AG04450 (cell line): ENCODE measurements at regions not wholly inside any gene's neighbourhood (a gene's known extent, or its start where the extent isn't known, plus 50 kb on each side); places are given as distances from the start of the nearest gene placed in this dataset.

Source experiments
- CTCF ChIA-PET: fragments of 300-600, 350-600 bp; formaldehyde crosslinking; extraction: SDS; loops from one replicate; lab custom pipeline; 2022; ENCODE audit warnings: antibody characterized with exemption, inconsistent platforms; lab: Charles Lee
- POLR2A ChIA-PET: fragments of 350-600 bp; formaldehyde crosslinking; extraction: SDS; loops from one replicate; lab custom pipeline; 2021; ENCODE audit warnings: antibody characterized with exemption, inconsistent platforms; lab: Yijun Ruan, JAX
- DNase-seq: peaks from one replicate; pipeline ENCODE4 v3.0.0-alpha.2; 2011; ENCODE audit warnings: low read depth, low spot score
- H3K27ac ChIP-seq: one replicate; pipeline ENCODE4 v1.5.1; 2012; ENCODE audit warnings: low read depth, low read length, control low read depth
- H3K27me3 ChIP-seq: one replicate; pipeline ENCODE4 v1.6.0; 2012; ENCODE audit warnings: low read length; ENCODE audit not compliant: control insufficient read depth, insufficient read depth
- H3K4me3 ChIP-seq: 2 replicates; pipeline ENCODE4 v1.5.1; 2011; ENCODE audit warnings: mild to moderate bottlenecking, low read depth, low read length, control low read depth
- H3K9me3 ChIP-seq: 2 replicates; pipeline ENCODE4 v1.5.1; 2012; ENCODE audit warnings: low read length; ENCODE audit not compliant: control insufficient read depth, insufficient read depth
- CTCF ChIP-seq: IDR thresholded peaks from 2 replicates; pipeline ENCODE4 v1.5.1; 2011; ENCODE audit warnings: low read depth, low read length, control low read depth, inconsistent platforms

DNA sequence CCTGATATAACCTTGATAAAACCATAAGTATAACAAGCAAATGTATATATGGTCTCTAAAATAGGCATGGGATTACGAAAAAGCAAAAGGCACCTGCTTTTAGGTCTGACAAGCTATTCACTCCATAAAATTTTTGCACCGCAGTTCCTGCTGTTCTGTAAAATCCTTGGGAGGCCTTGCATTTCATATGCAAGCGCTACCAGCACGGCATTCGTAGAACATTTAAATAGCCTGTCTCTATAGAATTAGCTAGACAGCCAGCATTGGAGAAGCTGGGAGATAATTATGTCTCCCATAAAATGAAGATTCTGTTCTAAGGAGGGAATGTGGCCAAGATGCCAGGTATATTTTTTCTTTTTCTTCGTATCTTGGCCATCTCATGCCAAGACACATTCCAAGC is 64.5 kb upstream of the ATXN1 start:
- H3K4me3 ChIP-seq, result no peak overlapping the region
- CTCF ChIA-PET, result no interaction called here
- POLR2A ChIA-PET, result no interaction called here
- no peak for DNase-seq
- H3K27ac ChIP-seq, result no peak overlapping the region
- no peaks in the 10 kb centered on the region for H3K9me3 ChIP-seq
- no peaks in the 10 kb centered on the region for H3K27me3 ChIP-seq
- no peak for TF ChIP-seq CTCF

- Histone ChIP-seq H3K27me3 (no peaks in the 10 kb centered on the region), H3K27ac (no peak overlapping the region), H3K9me3 (no peaks in the 10 kb centered on the region), H3K4me3 (no peak overlapping the region)
- ChIA-PET CTCF (no interaction called here), POLR2A (no interaction called here)
- no peak for TF ChIP-seq CTCF
- DNase-seq, result no peak
Measured at GRCh38 chr6:16824845-16825685, 63.8 kb upstream of the ATXN1 start.

- TF ChIP-seq CTCF, result no peak
- Histone ChIP-seq H3K27me3 (no peaks in the 10 kb centered on the region), H3K4me3 (no peak overlapping the region), H3K27ac (no peak overlapping the region), H3K9me3 (no peaks in the 10 kb centered on the region)
- ChIA-PET POLR2A (no interaction called here), CTCF (no interaction called here)
- no peak for DNase-seq
Measured at GRCh38 chr6:16823718-16824352, 62.6 kb upstream of the ATXN1 start.

GRCh38 chr6:16822975-16823717 is 61.9 kb upstream of the ATXN1 start:
- no peaks in the 10 kb centered on the region for H3K27me3 ChIP-seq
- TF ChIP-seq CTCF, result no peak
- H3K4me3 ChIP-seq, result no peak overlapping the region
- DNase-seq, result no peak
- no peak overlapping the region for H3K27ac ChIP-seq
- ChIA-PET POLR2A (interaction anchor here (0.6 kb wide), 1 partner anchor 84 kb away, joined by 4 read pairs; no protein-coding TSS in a partner anchor), CTCF (interaction anchor here (0.8 kb wide), 1 partner anchor 13 kb away, joined by 3 read pairs; no protein-coding TSS in a partner anchor)
- H3K9me3 ChIP-seq, result no peaks in the 10 kb centered on the region
